ENCODE measurements at regions not wholly inside any gene's neighbourhood (a gene's known extent, or its start where the extent isn't known, plus 50 kb on each side); places are given as distances from the start of the nearest gene placed in this dataset.

DNA sequence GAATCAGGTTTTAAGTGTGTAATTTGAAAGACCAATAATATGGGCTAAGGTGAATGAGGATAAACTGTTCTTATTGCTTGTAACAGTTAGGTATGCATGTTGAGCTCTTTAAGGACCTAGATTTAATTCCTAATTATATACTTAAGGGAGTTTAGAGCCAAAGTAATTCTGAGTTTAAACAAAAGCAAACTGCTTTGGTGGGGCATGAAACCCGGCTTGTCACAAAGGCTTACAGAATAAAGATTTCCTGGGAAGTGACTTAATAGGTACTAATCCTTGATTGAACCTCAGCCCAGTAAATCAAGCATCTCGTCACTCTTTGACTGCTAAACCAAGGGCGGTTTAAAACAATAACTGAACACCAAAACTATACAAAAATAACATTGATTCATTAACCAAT is 1324.2 kb downstream of the RPA4 start:
- Histone ChIP-seq H3K4me3 (ENCODE audit: extremely low read depth in 1 of 4, insufficient read depth in 2 of 4, low read depth in 3 of 4, low read length in 4 of 4) (no peak overlapping the region), H2BK12ac (ENCODE audit: low read depth, low read length) (no peak overlapping the region), H2AFZ (ENCODE audit: low read length) (no peak overlapping the region), H3K79me2 (ENCODE audit: control insufficient read depth in 1 of 2, insufficient read depth in 2 of 2, low read length in 2 of 2) (no peaks in the 10 kb centered on the region), H3K4me2 (ENCODE audit: insufficient read depth in 1 of 2, low read depth in 2 of 2, low read length in 2 of 2) (no peak overlapping the region), H3K18ac (ENCODE audit: extremely low read depth, low read length) (no peak overlapping the region), H3K23me2 (ENCODE audit: low read depth, low read length) (no peaks in the 10 kb centered on the region), H4K5ac (ENCODE audit: insufficient read length, low read depth, low read length) (no peak overlapping the region), H3K23ac (ENCODE audit: insufficient read length) (no peak overlapping the region), H3K4me1 (replicated peaks in 1 of 4; ENCODE audit: control insufficient read depth in 3 of 4, insufficient read depth in 4 of 4, low read length in 3 of 4) (no peaks in the 10 kb centered on the region), H4K8ac (ENCODE audit: extremely low read depth, insufficient read depth, low read length) (no peak overlapping the region), H2BK120ac (replicated peaks; ENCODE audit: low read depth, low read length) (no peak overlapping the region), H2BK20ac (ENCODE audit: low read length) (no peak overlapping the region), H4K91ac (replicated peaks; ENCODE audit: insufficient read length, low read length) (no peak overlapping the region), H4K20me1 (replicated peaks in 1 of 2; ENCODE audit: control insufficient read depth in 1 of 2, insufficient read depth in 2 of 2, low read length in 2 of 2) (no peaks in the 10 kb centered on the region), H3K9me3 (ENCODE audit: insufficient read depth in 2 of 2, low read depth in 1 of 2, low read length in 1 of 2) (no peaks in the 10 kb centered on the region), H3K14ac (ENCODE audit: insufficient read length) (no peak overlapping the region), H3K36me3 (ENCODE audit: control insufficient read depth in 2 of 4, insufficient read depth in 4 of 4, low read length in 3 of 4) (no peaks in the 10 kb centered on the region), H3K27ac (ENCODE audit: low read depth, low read length) (no peak overlapping the region), H3K56ac (replicated peaks; ENCODE audit: insufficient read length, low read depth, low read length) (no peak overlapping the region), H3K9ac (replicated peaks in 1 of 4; ENCODE audit: extremely low read depth in 1 of 4, low read depth in 3 of 4, low read length in 3 of 4) (no peak overlapping the region), H3K4ac (replicated peaks; ENCODE audit: insufficient read length, low read depth, low read length) (no peak overlapping the region), H3K27me3 (replicated peaks in 1 of 4; ENCODE audit: control insufficient read depth in 3 of 4, extremely low read depth in 1 of 4, insufficient read depth in 3 of 4, low read length in 3 of 4) (no peaks in the 10 kb centered on the region), H2AK5ac (ENCODE audit: low read depth, low read length) (no peak overlapping the region), H2BK5ac (ENCODE audit: low read depth, low read length) (no peak overlapping the region), H3K79me1 (ENCODE audit: low read depth, low read length) (no peaks in the 10 kb centered on the region), H2BK15ac (ENCODE audit: low read length) (no peak overlapping the region)
- POLR2A ChIA-PET (ENCODE audit: partially characterized antibody): no interaction called here
- CTCF ChIA-PET (ENCODE audit: partially characterized antibody): no interaction called here
- no peak for TF ChIP-seq HDAC2 (IDR thresholded peaks at IDR 0.05; ENCODE audit: borderline replicate concordance in 1 of 2, low read depth in 2 of 2, low read length in 2 of 2)
- TF ChIP-seq, protein P1, sequence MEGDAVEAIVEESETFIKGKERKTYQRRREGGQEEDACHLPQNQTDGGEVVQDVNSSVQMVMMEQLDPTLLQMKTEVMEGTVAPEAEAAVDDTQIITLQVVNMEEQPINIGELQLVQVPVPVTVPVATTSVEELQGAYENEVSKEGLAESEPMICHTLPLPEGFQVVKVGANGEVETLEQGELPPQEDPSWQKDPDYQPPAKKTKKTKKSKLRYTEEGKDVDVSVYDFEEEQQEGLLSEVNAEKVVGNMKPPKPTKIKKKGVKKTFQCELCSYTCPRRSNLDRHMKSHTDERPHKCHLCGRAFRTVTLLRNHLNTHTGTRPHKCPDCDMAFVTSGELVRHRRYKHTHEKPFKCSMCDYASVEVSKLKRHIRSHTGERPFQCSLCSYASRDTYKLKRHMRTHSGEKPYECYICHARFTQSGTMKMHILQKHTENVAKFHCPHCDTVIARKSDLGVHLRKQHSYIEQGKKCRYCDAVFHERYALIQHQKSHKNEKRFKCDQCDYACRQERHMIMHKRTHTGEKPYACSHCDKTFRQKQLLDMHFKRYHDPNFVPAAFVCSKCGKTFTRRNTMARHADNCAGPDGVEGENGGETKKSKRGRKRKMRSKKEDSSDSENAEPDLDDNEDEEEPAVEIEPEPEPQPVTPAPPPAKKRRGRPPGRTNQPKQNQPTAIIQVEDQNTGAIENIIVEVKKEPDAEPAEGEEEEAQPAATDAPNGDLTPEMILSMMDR (IDR thresholded peaks at IDR 0.05; ENCODE audit: control extremely low read depth in 1 of 3, insufficient read depth in 1 of 3, low read depth in 1 of 3, low read length in 3 of 3): no peak
- no peak for TF ChIP-seq TAF1 (IDR thresholded peaks at IDR 0.05; ENCODE audit: low read depth, low read length)
- no peak for TF ChIP-seq FOSL1 (IDR thresholded peaks at IDR 0.05; ENCODE audit: insufficient read depth, low read depth, low read length)
- TF ChIP-seq SIX5 (IDR thresholded peaks at IDR 0.05; ENCODE audit: low read depth, low read length): no peak
- no peak for TF ChIP-seq RNF2 (IDR thresholded peaks at IDR 0.05; ENCODE audit: borderline replicate concordance, low read depth, low read length, missing control alignments, poor library complexity, severe bottlenecking)
- FAIRE-seq (no peak), DNase-seq (ENCODE audit: low read depth in 1 of 2, low spot score in 2 of 2) (no peak)
- 87% methylated on average over 3 of the region's 3 CpGs; no CpG with 5 or more reads in 1 of the 2 experiments for WGBS, 2 experiments (ENCODE audit: extremely low coverage in 1 of 2, insufficient coverage in 1 of 2, insufficient read length in 1 of 2, insufficient replicate concordance in 2 of 2, low coverage in 1 of 2, low lambda C conversion rate in 2 of 2, missing lambda C conversion rate in 1 of 2)
